AG09319 (cell line): ENCODE measurements at regions not wholly inside any gene's neighbourhood (a gene's known extent, or its start where the extent isn't known, plus 50 kb on each side); places are given as distances from the start of the nearest gene placed in this dataset.

Experiments
- DNase-seq: peaks from one replicate; pipeline ENCODE4 v3.0.0-alpha.2; 2010; ENCODE audit warnings: low read depth; ENCODE audit errors: extremely low read depth
- CTCF ChIP-seq: IDR thresholded peaks from 2 replicates; pipeline ENCODE4 v1.5.1; 2011; ENCODE audit warnings: low read depth, mild to moderate bottlenecking, inconsistent platforms, low read length, moderate library complexity

DNA sequence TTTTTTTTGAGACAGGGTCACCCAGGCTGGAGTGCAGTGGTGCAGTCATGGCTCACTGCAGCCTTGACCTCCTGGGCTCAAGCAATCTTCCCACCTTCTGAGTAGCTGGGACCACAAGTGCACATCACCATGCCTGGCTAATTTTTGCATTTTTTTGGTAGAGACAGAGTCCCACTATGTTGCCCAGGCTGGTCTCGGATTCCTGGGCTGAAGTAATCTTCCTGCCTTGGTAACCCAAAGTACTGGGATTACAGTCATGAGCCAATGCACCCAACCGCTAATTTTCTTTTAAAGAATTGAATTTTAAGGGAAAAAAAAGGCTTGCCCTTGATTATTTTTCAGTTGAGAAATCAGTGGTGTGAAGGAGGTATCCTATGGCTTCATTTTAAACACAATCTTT, 334.0 kb downstream of the SOX2 start:
- no peak for DNase-seq
- TF ChIP-seq CTCF, result no peak

DNA sequence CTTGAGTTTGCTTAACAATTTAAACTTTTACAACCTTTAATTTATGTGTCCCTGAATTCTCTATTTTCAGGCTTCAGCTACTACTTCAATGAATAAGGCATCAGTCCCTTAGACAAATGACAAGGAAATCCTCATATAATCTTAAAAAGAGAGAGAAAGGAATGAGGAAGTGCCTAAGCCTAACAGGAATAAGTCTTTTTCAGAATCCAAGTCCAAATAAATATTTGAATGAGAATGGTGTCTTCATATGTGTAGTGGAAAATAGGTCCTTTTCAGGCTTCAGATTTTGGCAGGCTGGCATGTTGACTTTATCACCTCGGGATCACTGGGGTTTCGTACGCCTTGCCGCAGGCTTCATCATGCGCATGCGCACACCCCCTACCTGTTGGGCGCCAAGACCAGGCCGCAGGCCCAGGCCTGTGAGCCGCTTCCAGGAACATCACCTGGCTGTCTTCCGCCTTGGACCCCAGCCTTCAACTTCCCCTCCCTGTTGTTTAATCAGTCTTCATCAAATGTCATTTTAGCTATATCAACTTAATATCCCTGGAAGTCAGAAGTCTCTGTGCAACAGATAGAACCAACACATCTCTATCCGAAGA, 334.5 kb downstream of the SOX2 start:
- TF ChIP-seq CTCF, result no peak
- DNase-seq, result no peak

DNA sequence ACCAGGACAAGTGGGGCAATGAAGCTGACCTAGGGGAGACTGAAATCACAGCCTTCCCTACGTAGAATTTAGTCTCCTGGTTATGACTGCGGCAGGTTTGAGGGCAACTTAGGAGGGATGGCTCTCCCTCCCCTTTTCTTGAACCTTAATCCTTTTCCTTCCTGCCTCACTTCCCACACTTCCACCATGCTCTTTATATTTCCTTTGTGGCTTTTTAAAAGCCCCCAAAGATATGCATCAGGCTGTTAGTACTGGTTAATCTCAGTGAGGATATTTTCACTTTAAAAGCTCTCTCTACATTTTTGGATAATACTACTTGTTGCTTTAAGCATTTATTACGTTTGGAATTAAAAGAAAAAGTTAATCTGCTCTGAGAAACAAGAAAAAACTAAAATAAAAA, 339.2 kb downstream of the SOX2 start:
- no peak for TF ChIP-seq CTCF
- DNase-seq, result no peak

- DNase-seq, result no peak
- no peak for TF ChIP-seq CTCF
Observed at GRCh38 chr3:182052332-182052731, 340.6 kb downstream of the SOX2 start.

- TF ChIP-seq CTCF, result no peak
- no peak for DNase-seq
Observed at GRCh38 chr3:182052757-182053156, 341.0 kb downstream of the SOX2 start.

GRCh38 chr3:182058488-182058887, 346.8 kb downstream of the SOX2 start:
- TF ChIP-seq CTCF, result no peak
- DNase-seq, result no peak

GRCh38 chr3:182063742-182064141, 352.0 kb downstream of the SOX2 start:
- no peak for TF ChIP-seq CTCF
- no peak for DNase-seq
